ENCODE measurements at regions not wholly inside any gene's neighbourhood (a gene's known extent, or its start where the extent isn't known, plus 50 kb on each side); places are given as distances from the start of the nearest gene placed in this dataset. TPM values are rescaled to one million over a fixed set of nuclear protein-coding genes. Genes with fewer than 3 reads are reported as not detected.

DNA sequence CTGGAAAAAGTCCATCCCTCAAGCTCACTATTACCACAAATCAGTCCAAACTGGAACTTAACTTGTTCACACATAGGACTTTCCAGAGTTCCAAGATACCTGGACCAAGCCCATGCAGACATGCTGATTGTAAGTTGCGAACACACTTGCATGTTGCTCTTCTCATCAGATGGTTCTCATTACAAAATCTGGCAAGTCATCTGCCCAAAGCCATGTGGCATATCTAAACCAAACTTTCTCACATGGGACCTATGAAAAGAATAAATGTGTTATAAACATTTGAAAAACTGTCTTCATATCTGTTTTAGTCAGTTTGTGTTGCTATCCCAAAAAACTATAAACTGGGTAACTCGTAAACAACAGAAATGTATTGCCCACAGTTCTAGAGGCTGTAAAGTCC is 58.8 kb upstream of the MKLN1 start:
- Histone ChIP-seq H3K27me3 (ENCODE audit: control insufficient read depth, insufficient read depth, low read length) (no peaks in the 10 kb centered on the region), H3K4me3 (ENCODE audit: low read depth, low read length) (no peak overlapping the region), H3K27ac (ENCODE audit: low read depth, low read length) (no peak overlapping the region), H3K36me3 (ENCODE audit: control insufficient read depth, insufficient read depth, low read length) (no peaks in the 10 kb centered on the region), H3K4me1 (ENCODE audit: control insufficient read depth, insufficient read depth, low read length) (no peaks in the 10 kb centered on the region), H3K9me3 (ENCODE audit: control insufficient read depth, insufficient read depth, low read length) (no peaks in the 10 kb centered on the region)
- peak in 1 of 6 donors; percentile 33 for DNase-seq (ENCODE audit: low read depth in 4 of 6, low spot score in 6 of 6)
- WGBS (ENCODE audit: insufficient coverage) = 100% methylated on average over 1 of the region's 2 CpGs

DNA sequence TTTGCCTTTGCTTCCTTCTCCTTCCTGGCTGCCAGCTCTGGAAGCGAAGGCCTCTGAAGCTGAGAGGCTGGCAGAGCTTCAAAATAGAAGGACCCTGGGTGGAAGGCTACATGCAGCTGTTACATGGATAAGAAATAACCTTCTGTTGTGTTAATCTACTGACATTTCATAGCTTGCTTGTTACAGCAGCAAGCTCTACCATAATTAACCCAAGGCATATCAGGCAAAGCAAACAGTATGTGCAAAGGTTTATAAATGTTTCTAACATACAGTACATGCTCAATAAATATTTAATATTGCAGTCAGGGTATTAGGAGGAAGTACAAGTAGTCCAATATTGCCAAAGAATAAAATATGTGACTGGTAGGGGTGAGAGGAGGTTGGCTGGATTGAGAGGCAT is 55.6 kb upstream of the MKLN1 start:
- H3K27ac ChIP-seq (ENCODE audit: low read depth, low read length) = no peak overlapping the region
- no peaks in the 10 kb centered on the region for H3K4me1 ChIP-seq (ENCODE audit: control insufficient read depth, insufficient read depth, low read length)
- no CpG with 5 or more reads among the region's 1 CpG for WGBS (ENCODE audit: insufficient coverage)
- H3K9me3 ChIP-seq (ENCODE audit: control insufficient read depth, insufficient read depth, low read length) = no peaks in the 10 kb centered on the region
- H3K4me3 ChIP-seq (ENCODE audit: low read depth, low read length) = no peak overlapping the region
- H3K27me3 ChIP-seq (ENCODE audit: control insufficient read depth, insufficient read depth, low read length) = no peaks in the 10 kb centered on the region
- no peak for DNase-seq (ENCODE audit: low read depth in 4 of 6, low spot score in 6 of 6)
- no peaks in the 10 kb centered on the region for H3K36me3 ChIP-seq (ENCODE audit: control insufficient read depth, insufficient read depth, low read length)

DNA sequence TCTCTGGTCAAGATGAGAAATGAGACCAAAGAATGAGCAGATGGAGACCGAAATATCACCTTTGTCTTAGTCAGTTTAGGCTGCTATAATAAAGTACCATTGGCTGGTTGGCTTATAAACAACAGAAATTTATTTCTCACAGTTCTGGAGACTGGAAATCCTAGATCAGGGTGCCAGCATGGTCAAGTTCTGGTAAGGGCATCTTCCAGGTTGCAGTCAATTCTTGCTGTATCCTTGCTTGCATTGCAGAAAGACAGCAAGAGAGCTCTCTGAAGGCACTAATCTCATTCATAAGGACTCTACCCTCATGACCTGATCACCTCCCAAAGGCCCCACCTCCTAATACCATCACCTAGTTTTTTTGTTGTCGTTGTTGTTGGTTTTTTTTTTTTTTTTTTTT is 52.7 kb upstream of the MKLN1 start:
- H3K27ac ChIP-seq (ENCODE audit: low read depth, low read length) = no peak overlapping the region
- DNase-seq (ENCODE audit: low read depth in 4 of 6, low spot score in 6 of 6) = no peak
- whole genome bisulfite sequencing (ENCODE audit: insufficient coverage) = no CpG with 5 or more reads among the region's 2 CpGs
- no peaks in the 10 kb centered on the region for H3K27me3 ChIP-seq (ENCODE audit: control insufficient read depth, insufficient read depth, low read length)
- H3K9me3 ChIP-seq (ENCODE audit: control insufficient read depth, insufficient read depth, low read length) = no peaks in the 10 kb centered on the region
- H3K36me3 ChIP-seq (ENCODE audit: control insufficient read depth, insufficient read depth, low read length) = no peaks in the 10 kb centered on the region
- H3K4me3 ChIP-seq (ENCODE audit: low read depth, low read length) = no peak overlapping the region
- H3K4me1 ChIP-seq (ENCODE audit: control insufficient read depth, insufficient read depth, low read length) = no peaks in the 10 kb centered on the region

DNA sequence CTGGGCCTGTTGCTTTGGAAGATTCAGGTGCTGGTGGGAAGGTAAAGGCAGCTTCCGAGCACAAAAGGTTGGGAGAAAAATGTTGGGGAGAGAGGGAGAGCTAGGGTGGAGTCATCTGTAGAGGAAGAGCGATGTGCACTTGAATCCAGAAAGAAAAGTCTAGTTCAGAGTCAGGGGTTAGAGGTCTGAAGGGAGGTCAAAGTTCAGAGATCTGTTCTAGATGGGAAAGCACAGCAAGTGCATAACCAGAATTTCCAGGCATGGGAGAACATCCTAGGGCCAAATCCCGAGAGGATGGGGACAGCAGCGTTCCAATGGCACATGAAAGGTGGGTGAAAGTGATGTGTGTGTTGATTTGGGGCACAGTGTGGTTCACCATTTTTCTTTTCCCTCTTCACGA is 51.5 kb upstream of the MKLN1 start:
- H3K27me3 ChIP-seq (ENCODE audit: control insufficient read depth, insufficient read depth, low read length) = no peaks in the 10 kb centered on the region
- WGBS (ENCODE audit: insufficient coverage) = 97% methylated on average over 2 of the region's 5 CpGs
- H3K9me3 ChIP-seq (ENCODE audit: control insufficient read depth, insufficient read depth, low read length) = peaks cover 2% of the 10 kb centered on the region
- H3K36me3 ChIP-seq (ENCODE audit: control insufficient read depth, insufficient read depth, low read length) = no peaks in the 10 kb centered on the region
- H3K27ac ChIP-seq (ENCODE audit: low read depth, low read length) = no peak overlapping the region
- no peak overlapping the region for H3K4me3 ChIP-seq (ENCODE audit: low read depth, low read length)
- DNase-seq (ENCODE audit: low read depth in 4 of 6, low spot score in 6 of 6) = no peak
- H3K4me1 ChIP-seq (ENCODE audit: control insufficient read depth, insufficient read depth, low read length) = no peaks in the 10 kb centered on the region

DNA sequence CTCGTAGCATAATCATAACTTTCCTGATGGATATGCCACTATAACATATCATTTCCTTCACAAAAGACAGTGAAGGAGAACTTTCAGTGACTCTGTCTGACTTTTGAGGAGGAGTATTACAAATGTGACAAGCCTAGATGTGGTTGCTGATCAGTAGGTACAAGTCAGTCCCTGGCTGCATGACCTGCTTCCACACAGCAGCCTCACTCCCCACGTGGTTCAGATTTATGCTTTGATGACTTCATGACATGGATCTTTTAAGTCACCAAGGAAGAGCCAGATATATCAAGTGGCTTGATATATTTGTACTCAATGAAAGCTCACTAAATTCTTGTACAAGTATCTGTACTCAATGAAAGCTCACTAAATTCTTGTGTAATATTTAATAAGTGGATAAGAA is 50.9 kb upstream of the MKLN1 start:
- H3K36me3 ChIP-seq (ENCODE audit: control insufficient read depth, insufficient read depth, low read length) = no peaks in the 10 kb centered on the region
- no peaks in the 10 kb centered on the region for H3K27me3 ChIP-seq (ENCODE audit: control insufficient read depth, insufficient read depth, low read length)
- no peak overlapping the region for H3K27ac ChIP-seq (ENCODE audit: low read depth, low read length)
- H3K9me3 ChIP-seq (ENCODE audit: control insufficient read depth, insufficient read depth, low read length) = peaks cover 2% of the 10 kb centered on the region
- no peak for DNase-seq (ENCODE audit: low read depth in 4 of 6, low spot score in 6 of 6)
- WGBS (ENCODE audit: insufficient coverage) = no CpG with 5 or more reads among the region's 2 CpGs
- no peak overlapping the region for H3K4me3 ChIP-seq (ENCODE audit: low read depth, low read length)
- H3K4me1 ChIP-seq (ENCODE audit: control insufficient read depth, insufficient read depth, low read length) = no peaks in the 10 kb centered on the region

Small RNA genes lying in the stretch of these regions (small RNA-seq; reads per million reads assigned to genes)
- gene AC016831.3 (ENCODE audit: low replicate concordance) = not detected
- gene RNU6-1010P (ENCODE audit: low replicate concordance) = not detected

All from spinal cord (tissue), 10 donors.